ENCODE measurements at regions not wholly inside any gene's neighbourhood (a gene's known extent, or its start where the extent isn't known, plus 50 kb on each side); places are given as distances from the start of the nearest gene placed in this dataset.

DNA sequence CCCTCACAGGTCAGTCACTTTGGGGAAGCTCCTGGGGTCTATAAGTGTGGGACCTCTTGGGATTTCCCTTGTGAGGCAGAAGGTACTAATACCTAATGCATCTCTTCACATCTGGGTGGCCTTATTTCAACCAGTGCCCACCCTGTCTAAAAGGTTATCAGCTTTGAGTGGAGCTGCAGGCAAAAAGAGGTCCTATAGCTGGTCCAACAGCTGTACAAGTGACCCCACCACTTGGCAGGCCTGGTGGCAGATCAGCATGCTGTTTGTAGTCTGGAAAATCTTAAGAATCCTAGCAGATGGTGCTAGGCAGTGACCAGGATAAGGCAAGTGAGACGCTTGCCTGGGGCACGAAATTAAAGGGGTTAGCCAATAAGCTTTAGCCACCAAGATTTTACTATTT lies 51.6 kb upstream of the GTSF1L start:
- in situ Hi-C loops (cut with HindIII; ENCODE audit: low pct_unique_long_range_greater_than_20kb, low sequenced_read_pairs), result no loop called here

DNA sequence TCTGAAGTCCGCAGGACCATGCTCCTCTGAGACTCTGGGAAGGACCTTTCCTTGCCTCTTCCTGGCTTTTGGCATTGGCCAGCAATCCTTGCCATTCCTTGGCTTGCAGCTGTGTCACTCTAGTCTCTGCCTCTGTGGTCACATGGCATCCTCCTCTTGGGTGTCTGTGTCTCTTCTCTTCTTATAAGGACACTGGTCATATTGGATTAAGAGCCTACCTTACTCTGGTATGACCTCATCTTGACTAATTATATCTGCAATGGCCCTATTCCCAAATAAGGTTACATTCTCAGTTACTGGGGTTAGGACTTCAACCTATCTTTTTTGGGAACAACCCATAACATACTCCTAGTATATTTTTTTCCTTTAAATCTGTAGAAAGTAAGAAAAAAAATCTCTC lies 49.9 kb upstream of the GTSF1L start:
- TF ChIP-seq JUND (IDR thresholded peaks at IDR 0.05; ENCODE audit: low read depth), result no peak
- in situ Hi-C loops (cut with HindIII; ENCODE audit: low pct_unique_long_range_greater_than_20kb, low sequenced_read_pairs), result no loop called here
- no peak for DNase-seq (ENCODE audit: low read depth in 1 of 2, low spot score in 1 of 2)

More for the DNA sequence above, 51.6 kb upstream of the GTSF1L start:
- DNase-seq (ENCODE audit: low read depth in 1 of 2, low spot score in 1 of 2), result no peak
- TF ChIP-seq JUND (IDR thresholded peaks at IDR 0.05; ENCODE audit: low read depth), result no peak

All from T47D (cell line).